ENCODE measurements at regions not wholly inside any gene's neighbourhood (a gene's known extent, or its start where the extent isn't known, plus 50 kb on each side); places are given as distances from the start of the nearest gene placed in this dataset.
"Not testable (repeated sequence)": the region's sequence is repeated elsewhere in the genome, so short reads cannot be mapped to it uniquely, and the experiment has no call there.

DNA sequence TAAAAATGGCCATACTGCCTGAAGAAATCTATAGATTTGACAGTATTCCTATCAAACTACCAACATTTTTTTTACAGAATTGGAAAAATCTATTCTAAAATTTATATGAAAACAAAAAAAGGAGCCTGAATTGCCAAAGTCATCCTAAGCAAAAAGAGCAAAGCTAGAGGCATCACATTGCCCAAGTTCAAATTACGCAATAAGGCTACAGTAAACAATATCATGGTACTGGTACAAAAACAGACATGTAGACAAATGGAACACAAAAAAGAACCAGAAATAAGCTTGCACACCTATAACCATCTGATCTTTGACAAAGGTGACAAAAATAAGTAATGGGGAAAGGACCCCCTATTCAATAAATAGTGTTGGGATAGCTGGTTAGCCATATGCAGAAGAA, 50.2 kb upstream of the THSD7B start:
- no peak for DNase-seq

DNA sequence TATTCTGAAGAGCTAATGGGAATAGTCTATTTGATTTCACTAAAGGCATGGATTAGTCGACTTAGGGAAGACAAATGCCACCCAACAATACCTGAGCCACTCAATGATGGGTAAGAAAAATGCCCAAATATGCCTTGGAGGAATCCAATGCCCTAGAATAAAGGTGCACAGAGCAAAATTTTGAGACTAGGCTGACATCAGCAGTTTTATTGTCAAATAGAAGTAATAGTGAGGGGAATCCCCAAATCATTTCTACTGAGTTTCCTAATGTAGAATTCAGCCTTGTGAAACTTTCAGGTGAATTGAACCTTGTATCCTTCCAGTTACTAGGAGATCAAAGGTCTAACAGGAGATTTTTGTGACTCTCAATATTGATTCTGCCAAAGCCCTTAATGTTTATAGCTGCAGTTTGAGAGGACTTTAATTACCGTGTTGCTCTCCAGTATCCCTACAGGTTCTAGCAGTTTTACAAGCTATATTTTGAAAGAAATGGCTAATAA, 50.8 kb upstream of the THSD7B start:
- DNase-seq: no peak

- DNase-seq: no peak
Measured at GRCh38 chr2:136713739-136714138, 51.6 kb upstream of the THSD7B start.

DNA sequence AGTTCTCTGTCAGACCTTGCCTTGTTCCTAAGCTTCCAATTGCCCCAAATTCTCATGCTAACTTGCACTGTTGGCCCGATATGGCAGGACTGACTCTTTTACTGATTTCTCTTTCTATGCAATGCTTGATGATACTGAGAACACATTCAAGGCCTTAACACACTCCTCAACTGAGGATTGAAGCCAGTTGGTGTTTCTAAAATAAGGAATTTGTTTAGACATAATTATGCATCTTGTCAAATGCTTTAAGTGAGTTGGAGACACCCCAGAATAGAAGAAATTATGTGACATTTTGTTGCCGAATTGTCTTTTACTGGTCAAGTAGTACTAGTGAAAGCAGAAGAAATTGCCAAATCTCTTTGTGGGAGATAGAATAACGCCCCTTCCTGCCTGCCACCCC, 60.0 kb upstream of the THSD7B start:
- DNase-seq: no peak

GRCh38 chr2:136703214-136703613, 62.1 kb upstream of the THSD7B start:
- no peak for DNase-seq

- no peak for DNase-seq
Measured at GRCh38 chr2:136696438-136696837, 68.9 kb upstream of the THSD7B start.

GRCh38 chr2:136693966-136694365, 71.4 kb upstream of the THSD7B start:
- no peak for DNase-seq

DNA sequence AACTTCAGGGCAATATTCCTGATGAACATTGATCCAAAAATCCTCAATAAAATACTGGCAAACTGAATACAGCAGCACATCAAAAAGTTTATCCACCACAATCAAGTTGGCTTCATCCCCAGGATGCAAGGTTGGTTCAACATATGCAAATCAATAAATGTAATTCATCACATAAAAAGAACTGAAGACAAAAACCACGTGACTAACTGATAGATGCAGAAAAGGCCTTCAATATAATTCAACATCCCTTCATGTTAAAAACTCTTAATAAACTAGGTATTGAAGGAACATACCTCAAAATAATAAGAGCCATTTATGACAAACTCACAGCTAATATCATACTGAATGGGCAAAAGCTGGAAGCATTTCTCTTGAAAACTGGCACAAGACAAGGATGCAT, 85.3 kb upstream of the THSD7B start:
- not testable (repeated sequence) for DNase-seq

DNA sequence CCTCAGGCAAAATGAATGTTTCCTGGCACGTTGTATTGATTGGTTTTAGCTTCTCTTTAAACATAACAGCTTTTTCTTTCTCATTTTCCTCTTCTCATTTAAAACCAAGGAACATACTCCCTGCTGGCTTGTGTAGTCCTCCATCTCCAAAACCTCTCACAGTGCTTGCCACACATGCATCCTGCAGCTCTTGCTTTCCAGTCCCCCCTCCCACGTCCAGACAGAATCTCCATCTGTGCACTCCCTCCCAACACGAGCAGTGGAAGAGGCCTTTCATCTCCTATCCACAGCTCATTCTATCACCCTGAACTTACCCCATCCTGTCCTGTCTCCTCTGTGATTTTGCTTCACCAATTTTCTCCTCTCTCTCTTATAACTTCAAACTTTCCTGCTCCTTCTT, 99.6 kb upstream of the THSD7B start:
- DNase-seq: no peak

GRCh38 chr2:136664713-136665405, 100.5 kb upstream of the THSD7B start:
- DNase-seq: no peak

DNA sequence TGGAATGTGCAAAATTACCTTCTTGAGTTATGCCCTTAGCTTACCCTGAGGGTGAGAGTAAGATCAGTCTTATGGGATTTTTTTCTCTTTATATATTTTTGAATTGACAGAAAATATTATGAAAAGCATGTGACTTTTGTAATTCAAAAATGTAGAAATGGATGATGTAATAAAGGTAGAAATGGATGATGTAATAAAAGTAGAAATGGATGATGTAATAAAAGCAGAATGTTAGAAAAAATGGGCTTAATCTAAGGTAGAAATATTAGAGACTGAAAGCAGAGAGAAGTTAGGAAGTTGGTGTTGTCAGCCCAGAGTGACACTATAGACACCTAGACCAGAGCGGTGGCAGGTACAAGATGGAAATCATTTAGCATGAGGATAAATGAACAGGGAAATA, 107.1 kb upstream of the THSD7B start:
- DNase-seq: no peak

GRCh38 chr2:136653861-136654260, 111.5 kb upstream of the THSD7B start:
- DNase-seq: no peak

- no peak for DNase-seq
Measured at GRCh38 chr2:136651456-136652010, 113.8 kb upstream of the THSD7B start.

DNA sequence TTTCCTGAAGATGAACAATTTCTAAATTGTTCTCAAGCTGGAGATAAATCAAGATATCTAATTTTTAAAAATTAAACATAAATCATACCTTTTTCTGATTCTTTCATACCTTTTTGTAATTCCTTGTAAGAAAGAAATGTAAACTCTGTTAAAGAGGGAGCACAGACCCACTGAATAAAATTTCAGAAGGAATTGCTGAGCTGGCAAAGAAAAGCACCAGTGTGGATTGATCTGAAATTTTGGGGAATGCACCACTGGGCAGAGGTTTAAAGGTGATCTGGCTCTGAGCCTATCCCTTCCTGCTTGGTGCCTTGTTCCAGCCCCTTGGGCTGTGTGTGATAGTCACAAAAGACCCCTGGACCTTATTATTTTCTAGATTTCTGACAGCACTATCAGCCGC, 118.3 kb upstream of the THSD7B start:
- DNase-seq: no peak

- DNase-seq: no peak
Measured at GRCh38 chr2:136645236-136645828, 120.0 kb upstream of the THSD7B start.

GRCh38 chr2:136639651-136640050, 125.7 kb upstream of the THSD7B start:
- DNase-seq: no peak

GRCh38 chr2:136638193-136638592, 127.2 kb upstream of the THSD7B start:
- DNase-seq: no peak

GRCh38 chr2:136637402-136637801, 127.9 kb upstream of the THSD7B start:
- no peak for DNase-seq

- DNase-seq: no peak
Measured at GRCh38 chr2:136628490-136628889, 136.9 kb upstream of the THSD7B start.

DNA sequence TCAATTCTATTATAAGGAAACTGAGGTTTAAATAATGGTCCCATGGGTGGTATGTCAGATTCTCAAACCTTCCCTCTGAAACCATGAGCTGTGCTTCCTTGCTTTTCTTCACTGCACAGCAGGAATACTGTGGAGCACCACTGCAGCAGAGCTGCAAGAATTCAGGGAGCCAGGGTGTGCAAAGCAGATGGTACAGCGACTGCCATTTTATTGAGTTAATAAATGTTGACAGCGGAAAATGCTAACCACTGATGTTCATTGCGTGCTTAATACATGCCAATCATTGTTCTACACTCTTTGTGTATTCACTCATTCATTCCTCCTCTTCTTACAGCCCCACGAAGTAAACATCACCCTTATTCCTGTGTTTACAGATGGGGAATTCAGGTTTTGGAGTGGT, 152.2 kb upstream of the THSD7B start:
- DNase-seq: no peak

DNA sequence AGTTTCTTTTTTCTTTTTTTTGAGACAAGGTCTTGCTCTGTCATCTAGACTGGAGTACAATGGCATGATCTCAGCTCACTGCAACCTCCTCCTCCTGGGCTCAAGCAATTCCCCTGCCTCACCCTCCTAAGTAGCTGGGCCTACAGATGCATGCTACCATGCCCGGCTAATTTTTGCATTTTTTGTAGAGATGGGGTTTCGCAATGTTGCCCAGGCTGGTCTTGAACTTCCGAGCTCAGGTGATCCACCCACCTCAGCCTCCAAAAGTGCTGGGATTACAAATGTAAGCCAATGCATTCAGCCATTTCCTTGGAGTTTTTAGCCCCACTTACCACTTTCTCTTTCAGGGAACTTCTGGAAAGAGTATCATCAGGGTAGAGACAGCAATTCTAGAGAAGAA, 153.3 kb upstream of the THSD7B start:
- DNase-seq: no peak

DNA sequence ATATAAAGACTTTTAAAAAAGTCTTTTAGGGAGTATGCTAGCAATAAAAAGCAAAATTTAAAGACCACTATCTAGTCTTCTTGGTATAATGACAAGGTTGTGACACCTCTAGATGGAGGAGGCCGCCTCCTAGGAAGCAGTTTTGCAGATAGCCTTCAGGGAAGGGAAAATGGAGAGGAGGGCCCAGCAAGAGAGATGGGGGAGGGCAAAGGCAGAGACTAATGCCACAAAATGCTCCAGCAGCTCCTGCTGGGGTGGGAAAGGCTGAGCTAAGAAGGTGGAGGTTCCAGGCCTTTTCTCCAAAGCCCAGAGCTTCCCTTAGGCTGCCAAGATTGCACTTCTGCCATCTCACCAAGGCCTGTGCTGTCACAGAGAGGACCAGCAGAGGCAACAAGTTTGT, 153.9 kb upstream of the THSD7B start:
- DNase-seq: no peak

DNA sequence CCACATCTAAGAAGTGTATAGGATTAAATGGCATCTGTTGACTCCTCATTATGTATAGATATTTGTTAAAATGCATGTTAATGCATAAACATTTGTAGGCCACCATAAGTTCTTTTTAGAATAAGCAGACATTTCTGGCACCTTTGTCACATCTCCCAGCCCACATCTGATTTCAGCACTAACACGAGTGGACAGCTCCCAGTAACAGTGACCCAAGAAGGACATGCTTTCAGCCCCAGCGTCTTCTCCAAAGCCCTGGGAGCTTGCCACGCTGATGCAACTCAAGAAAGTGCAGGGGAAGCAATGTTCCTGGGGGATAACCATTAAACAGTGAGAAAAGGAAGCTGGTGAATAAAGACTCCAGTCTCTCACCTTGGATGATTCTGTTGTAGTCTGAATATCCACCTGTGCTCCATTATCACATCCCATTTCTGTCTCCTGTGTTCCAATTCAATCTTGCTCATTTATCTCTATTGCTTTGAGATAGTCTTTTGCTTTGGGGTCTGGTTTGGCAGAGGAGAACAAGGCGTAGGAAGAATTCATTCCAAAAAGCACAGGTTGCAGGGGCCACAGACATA, 182.6 kb upstream of the THSD7B start:
- DNase-seq: no peak

GRCh38 chr2:136572335-136572734, 193.0 kb upstream of the THSD7B start:
- DNase-seq: no peak
